Posterior vena cava (tissue), 2 donors: ENCODE measurements at regions not wholly inside any gene's neighbourhood (a gene's known extent, or its start where the extent isn't known, plus 50 kb on each side); places are given as distances from the start of the nearest gene placed in this dataset.
A peak's percentile ranks its signal among the peaks of the same experiment; 100 is the strongest.

Experiments
- DNase-seq: peaks from one replicate; pipeline ENCODE4 v3.0.0-alpha.2; 2020; ENCODE audit warnings: low spot score
- intact Hi-C, 2 donors: fragments of 100-400 bp; cut with DNase I; formaldehyde crosslinking; loops; one replicate each; pipeline versions ENCODE4 v1.14.1 to v1.14.2; 2022 to 2023
- donor health status: DM: yes; HTN: yes; CAD: no.
- donor health status: DM: yes; HTN: yes; CAD: no.

GRCh38 chr18:46260879-46261143 lies 156.6 kb downstream of the HAUS1 start:
- intact Hi-C loops: no loop called here
- no peak for DNase-seq

- intact Hi-C loops: no loop called here
- DNase-seq: no peak
Observed at GRCh38 chr18:46261799-46262198, 157.6 kb downstream of the HAUS1 start.

GRCh38 chr18:46262856-46263255 lies 158.7 kb downstream of the HAUS1 start:
- intact Hi-C loops: no loop called here
- no peak for DNase-seq

GRCh38 chr18:46264255-46264654 lies 160.1 kb downstream of the HAUS1 start:
- intact Hi-C loops: no loop called here
- no peak for DNase-seq

- no peak for DNase-seq
- intact Hi-C loops: loop anchor here in 1 of 2 donors (2.0 kb wide), 1 partner anchor 49 kb away; no protein-coding TSS in a partner anchor
Observed at GRCh38 chr18:46265196-46266156, 161.3 kb downstream of the HAUS1 start.

GRCh38 chr18:46266473-46266872 lies 162.3 kb downstream of the HAUS1 start:
- intact Hi-C loops: loop anchor here in 1 of 2 donors (2.0 kb wide), 1 partner anchor 50 kb away; no protein-coding TSS in a partner anchor
- no peak for DNase-seq

GRCh38 chr18:46268671-46269070 lies 164.5 kb downstream of the HAUS1 start:
- intact Hi-C loops: no loop called here

GRCh38 chr18:46269275-46269674 lies 165.1 kb downstream of the HAUS1 start:
- intact Hi-C loops: no loop called here

More at GRCh38 chr18:46268671-46269070, 164.5 kb downstream of the HAUS1 start:
- DNase-seq: no peak

GRCh38 chr18:46271488-46271887 lies 167.3 kb downstream of the HAUS1 start:
- no peak for DNase-seq
- intact Hi-C loops: no loop called here

More at GRCh38 chr18:46269275-46269674, 165.1 kb downstream of the HAUS1 start:
- no peak for DNase-seq

GRCh38 chr18:46273861-46274260 lies 169.7 kb downstream of the HAUS1 start:
- intact Hi-C loops: no loop called here
- DNase-seq: no peak

GRCh38 chr18:46274266-46274665 lies 170.1 kb downstream of the HAUS1 start:
- intact Hi-C loops: no loop called here
- DNase-seq: no peak

- intact Hi-C loops: no loop called here
- no peak for DNase-seq
Observed at GRCh38 chr18:46275370-46275769, 171.2 kb downstream of the HAUS1 start.

GRCh38 chr18:46276748-46277147 lies 172.6 kb downstream of the HAUS1 start:
- intact Hi-C loops: no loop called here
- DNase-seq: no peak

GRCh38 chr18:46278481-46279465 lies 174.6 kb downstream of the HAUS1 start:
- intact Hi-C loops: no loop called here
- DNase-seq: no peak

GRCh38 chr18:46279673-46280072 lies 175.5 kb downstream of the HAUS1 start:
- intact Hi-C loops: loop anchor here (5.0 to 10.0 kb wide), 3 partner anchors 203 to 378 kb away; partner anchors contain the start of gene LOXHD1 (in 2 of the 2)
- DNase-seq: no peak

- intact Hi-C loops: loop anchor here (5.0 to 10.0 kb wide), 3 partner anchors 201 to 376 kb away; partner anchors contain the start of gene LOXHD1 (in 2 of the 2)
- DNase-seq: peak; percentile 86
Observed at GRCh38 chr18:46281185-46282176, 177.3 kb downstream of the HAUS1 start.

- DNase-seq: no peak
- intact Hi-C loops: loop anchor here (5.0 to 10.0 kb wide), 3 partner anchors 200 to 375 kb away; partner anchors contain the start of gene LOXHD1 (in 2 of the 2)
Observed at GRCh38 chr18:46282177-46282570, 178.0 kb downstream of the HAUS1 start.

- DNase-seq: no peak
- intact Hi-C loops: loop anchor here (5.0 to 10.0 kb wide), 3 partner anchors 200 to 375 kb away; partner anchors contain the start of gene LOXHD1 (in 2 of the 2)
Observed at GRCh38 chr18:46282646-46283045, 178.5 kb downstream of the HAUS1 start.
